ENCODE measurements at regions not wholly inside any gene's neighbourhood (a gene's known extent, or its start where the extent isn't known, plus 50 kb on each side); places are given as distances from the start of the nearest gene placed in this dataset.
"Not testable (repeated sequence)": the region's sequence is repeated elsewhere in the genome, so short reads cannot be mapped to it uniquely, and the experiment has no call there.

DNA sequence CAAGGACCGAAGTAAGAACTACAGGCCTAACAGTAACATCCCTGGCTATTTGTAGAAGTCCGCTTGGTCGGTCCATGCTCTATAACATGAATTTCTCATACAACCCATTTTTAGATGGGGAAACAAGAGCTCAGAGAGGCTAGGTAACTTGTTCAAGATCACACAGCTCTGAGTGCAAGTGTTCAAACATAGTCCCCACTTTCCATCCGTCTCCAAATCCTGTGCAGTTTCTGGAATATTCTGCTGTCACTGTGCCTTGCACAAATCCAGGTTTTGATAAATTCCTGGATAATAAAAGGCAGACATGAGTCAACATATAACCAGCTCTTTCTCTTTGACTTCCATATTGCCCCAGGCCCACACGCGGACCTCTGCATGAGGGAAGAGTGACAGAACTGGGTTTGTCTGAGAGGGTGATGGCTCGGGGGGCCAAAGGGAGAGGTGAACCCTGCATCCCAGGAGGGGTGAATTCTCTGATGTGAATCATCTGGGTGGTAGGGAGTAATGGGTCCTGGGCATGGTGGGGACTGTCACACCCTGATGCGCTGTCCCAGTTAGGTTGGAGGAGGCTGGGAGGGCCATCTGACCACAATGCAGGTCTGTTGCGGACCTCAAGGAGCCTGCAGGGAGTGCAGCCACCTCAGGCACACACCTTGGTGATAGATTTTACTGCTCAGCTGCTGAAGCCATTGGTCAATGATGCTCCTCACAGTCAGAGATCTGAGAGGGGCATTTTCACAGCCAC, 162.2 kb downstream of the SMAD6 start:
- DNase-seq (ENCODE audit: low read depth): no peak

- peak; percentile 50 for DNase-seq (ENCODE audit: low read depth)
Measured at GRCh38 chr15:66864871-66865281, 162.8 kb downstream of the SMAD6 start.

- DNase-seq (ENCODE audit: low read depth): no peak
Measured at GRCh38 chr15:66865622-66866611, 163.9 kb downstream of the SMAD6 start.

GRCh38 chr15:66866656-66867055, 164.6 kb downstream of the SMAD6 start:
- DNase-seq (ENCODE audit: low read depth): no peak

- no peak for DNase-seq (ENCODE audit: low read depth)
Measured at GRCh38 chr15:66868918-66869317, 166.9 kb downstream of the SMAD6 start.

- DNase-seq (ENCODE audit: low read depth): no peak
Measured at GRCh38 chr15:66870880-66871388, 168.9 kb downstream of the SMAD6 start.

DNA sequence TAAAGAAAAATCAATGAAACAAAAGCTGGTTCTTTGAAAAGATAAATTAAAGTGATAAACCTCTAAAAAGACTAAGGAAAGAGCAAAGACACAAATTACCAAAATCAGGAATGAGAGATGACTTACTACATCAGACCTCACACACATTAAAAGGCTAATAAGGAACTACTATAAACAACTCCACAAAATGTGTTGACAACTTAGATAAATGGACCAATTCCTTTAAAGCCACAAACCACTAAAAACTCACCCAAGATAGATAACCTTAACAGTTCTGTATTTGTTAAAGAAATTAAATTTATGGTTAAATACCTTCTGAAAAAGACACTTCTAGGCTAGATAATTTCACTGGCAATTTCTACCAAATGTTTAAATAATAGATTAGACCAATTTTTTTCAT, 170.4 kb downstream of the SMAD6 start:
- DNase-seq (ENCODE audit: low read depth): no peak

DNA sequence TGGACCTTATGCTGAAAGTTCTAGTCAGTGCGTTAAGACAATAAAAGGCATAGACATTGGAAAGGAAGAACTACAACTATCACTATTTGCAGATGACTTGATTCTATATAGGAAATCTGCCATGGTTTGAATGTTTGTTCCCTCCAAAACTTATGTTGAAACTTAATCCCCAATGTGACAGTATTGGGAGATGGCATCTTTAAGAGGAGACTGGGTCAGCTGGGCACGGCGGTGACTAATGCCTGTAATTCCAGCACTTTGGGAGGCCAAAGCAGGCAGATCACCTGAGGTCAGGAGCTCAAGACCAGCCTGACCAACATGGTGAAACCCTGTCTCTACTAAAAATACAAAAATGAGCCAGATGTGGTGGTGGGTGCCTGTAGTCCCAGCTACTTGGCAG, 171.3 kb downstream of the SMAD6 start:
- not testable (repeated sequence) for DNase-seq (ENCODE audit: low read depth)

GRCh38 chr15:66873856-66874255, 171.8 kb downstream of the SMAD6 start:
- no peak for DNase-seq (ENCODE audit: low read depth)

GRCh38 chr15:66875588-66876420, 173.8 kb downstream of the SMAD6 start:
- DNase-seq (ENCODE audit: low read depth): no peak

DNA sequence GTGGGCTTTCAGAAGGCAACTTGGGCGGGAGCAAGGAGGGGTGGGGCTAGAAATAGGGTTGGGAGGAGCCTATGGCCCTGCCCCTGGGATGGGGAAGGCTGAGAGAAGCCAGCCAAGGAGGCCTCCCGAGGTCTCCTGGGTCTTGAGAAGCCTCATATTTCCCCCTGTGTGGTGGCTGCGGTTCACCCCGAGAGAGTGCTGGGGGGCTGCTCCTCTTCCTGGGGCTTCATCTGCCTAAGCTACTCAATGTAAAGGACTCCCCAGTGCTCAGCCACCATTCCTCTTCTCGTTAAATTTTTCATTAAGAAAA, 174.3 kb downstream of the SMAD6 start:
- DNase-seq (ENCODE audit: low read depth): no peak

DNA sequence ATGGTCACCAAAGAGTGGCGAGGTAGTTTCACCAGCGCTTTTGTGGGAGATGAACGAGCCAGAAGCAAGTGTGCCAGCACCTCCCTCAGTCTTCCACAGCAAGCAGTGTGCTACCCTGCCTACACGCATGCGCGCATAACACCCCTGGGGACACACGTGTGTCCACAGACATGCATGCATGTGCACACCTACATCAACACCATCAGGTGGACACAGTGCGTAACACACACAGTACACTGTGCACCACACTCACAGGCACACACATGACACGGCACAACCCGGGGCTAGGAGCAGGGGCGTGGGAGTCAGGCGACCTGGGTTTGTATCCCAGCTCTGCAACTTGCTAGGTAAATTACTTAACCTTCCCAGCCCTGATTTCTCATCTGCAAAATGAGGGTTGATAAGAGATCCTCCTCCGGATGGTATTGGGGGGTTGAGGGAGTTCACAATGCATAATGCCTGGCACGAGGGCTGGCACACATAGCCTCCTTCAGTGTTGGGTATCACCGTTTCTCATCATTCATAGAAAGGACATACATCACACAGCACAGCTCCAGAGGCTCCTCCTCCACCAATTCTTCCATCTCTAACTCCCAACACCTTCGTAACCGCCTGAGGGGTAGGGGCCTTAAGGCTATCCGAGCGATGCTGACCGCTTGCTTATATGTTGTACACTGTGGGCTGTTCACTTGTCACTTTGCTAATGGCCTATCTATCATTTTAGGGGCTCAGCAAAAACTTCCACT, 174.9 kb downstream of the SMAD6 start:
- no peak for DNase-seq (ENCODE audit: low read depth)

GRCh38 chr15:66877477-66878271, 175.6 kb downstream of the SMAD6 start:
- no peak for DNase-seq (ENCODE audit: low read depth)

DNA sequence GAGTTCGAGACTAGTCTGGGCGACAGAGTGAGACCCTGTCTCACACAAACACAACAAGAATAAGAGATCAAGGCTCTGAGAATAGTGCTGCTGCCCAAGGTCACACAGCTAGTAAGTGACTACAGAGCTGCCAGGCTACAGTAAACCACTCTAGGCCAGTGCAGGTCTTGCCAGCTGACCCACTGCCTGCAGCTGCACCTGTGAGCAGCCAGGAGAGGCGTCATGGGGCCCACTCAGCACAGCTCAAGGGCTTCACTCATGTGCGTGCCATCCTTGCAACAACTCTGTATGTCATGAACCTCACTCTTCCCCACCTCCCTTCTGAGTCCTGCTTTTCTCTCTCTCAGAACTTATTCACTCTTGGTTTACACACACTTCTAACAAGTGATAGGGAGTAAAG, 176.7 kb downstream of the SMAD6 start:
- DNase-seq (ENCODE audit: low read depth): peak; percentile 24

GRCh38 chr15:66879531-66880368, 177.7 kb downstream of the SMAD6 start:
- peak; percentile 38 for DNase-seq (ENCODE audit: low read depth)

GRCh38 chr15:66880380-66881155, 178.5 kb downstream of the SMAD6 start:
- no peak for DNase-seq (ENCODE audit: low read depth)

DNA sequence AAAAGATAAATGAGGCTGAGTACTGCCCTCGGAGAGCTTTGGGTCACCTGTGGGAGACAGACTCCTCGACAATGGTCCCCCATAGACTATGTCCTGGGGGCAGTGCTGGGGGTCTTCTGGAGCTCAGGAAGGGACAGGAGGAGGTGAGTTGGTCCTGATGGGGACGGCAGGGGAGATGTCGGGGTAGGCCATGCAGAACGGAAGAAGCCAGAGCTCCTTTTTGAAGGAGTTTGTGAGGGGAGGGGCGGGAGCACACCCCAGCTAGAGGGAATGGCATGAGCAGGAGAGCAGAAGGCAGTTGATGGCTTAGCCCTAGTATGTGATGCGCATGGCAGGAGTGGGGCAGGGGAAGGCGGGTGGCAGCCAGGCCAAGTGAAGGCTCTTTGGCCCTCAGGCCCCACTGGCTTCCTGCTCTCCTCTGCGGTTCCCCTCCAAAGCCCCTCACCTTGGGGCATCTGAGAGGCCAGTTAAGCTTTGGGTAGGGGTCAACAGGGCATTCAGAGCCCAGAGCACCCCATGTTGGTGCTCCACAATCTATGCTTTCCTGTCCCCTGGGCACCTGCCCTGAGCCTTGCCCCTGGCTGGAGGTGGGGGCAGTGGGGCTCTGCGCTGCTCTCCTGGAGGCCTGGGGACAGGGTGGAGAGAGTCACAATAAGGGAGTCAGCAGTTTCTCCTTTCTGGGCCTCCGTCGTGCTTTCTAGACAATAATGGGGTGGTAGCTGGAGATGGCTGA, 179.3 kb downstream of the SMAD6 start:
- no peak for DNase-seq (ENCODE audit: low read depth)

Measured in myocyte (in vitro differentiated cells).